A673 (cell line): ENCODE measurements at regions not wholly inside any gene's neighbourhood (a gene's known extent, or its start where the extent isn't known, plus 50 kb on each side); places are given as distances from the start of the nearest gene placed in this dataset.

Experiments used
- BruUV-seq: library from RNA; stranded (reverse); fragments of 400-500 nt; replicated peaks from 2 replicates; lab custom pipeline; 2021; lab: Mats Ljungman, UMichigan
- CTCF ChIA-PET: fragments of 300-600 bp; sonication (Branson Sonifier 250); formaldehyde crosslinking; loops from one replicate; lab custom pipeline; 2022; ENCODE audit warnings: antibody characterized with exemption; lab: Charles Lee
- POLR2A ChIA-PET: fragments of 300-600 bp; sonication (Branson Sonifier 250); formaldehyde crosslinking; loops from one replicate; lab custom pipeline; 2022; ENCODE audit warnings: antibody characterized with exemption; ENCODE audit not compliant: low non-redundant PET; lab: Charles Lee
- DNase-seq: peaks from one replicate; pipeline ENCODE4 v3.0.0-alpha.2; 2015; ENCODE audit warnings: low spot score
- H3K27ac ChIP-seq: fragments of 200-600 bp; sonication (generic); 2 replicates; pipeline ENCODE4 v1.5.1; 2016; ENCODE audit warnings: mixed run types, low read depth, mild to moderate bottlenecking, mixed read lengths, antibody characterized with exemption, low read length; ENCODE audit not compliant: poor library complexity, severe bottlenecking
- H3K27me3 ChIP-seq: fragments of 200-600 bp; sonication (generic); replicated peaks from 2 replicates; pipeline ENCODE4 v1.6.1; 2017; ENCODE audit warnings: mixed run types, low read depth, mild to moderate bottlenecking, mixed read lengths, antibody characterized with exemption, low read length; ENCODE audit not compliant: insufficient read depth, poor library complexity
- H3K36me3 ChIP-seq: fragments of 200-600 bp; sonication (generic); 2 replicates; pipeline ENCODE4 v1.6.1; 2016; ENCODE audit warnings: mixed run types, mild to moderate bottlenecking, mixed read lengths, antibody characterized with exemption, low read length; ENCODE audit not compliant: insufficient read depth, poor library complexity, severe bottlenecking
- H3K4me1 ChIP-seq: fragments of 200-600 bp; sonication (generic); 2 replicates; pipeline ENCODE4 v1.6.1; 2017; ENCODE audit warnings: mixed run types, mild to moderate bottlenecking, mixed read lengths, antibody characterized with exemption, low read length; ENCODE audit not compliant: insufficient read depth, poor library complexity, severe bottlenecking
- H3K4me3 ChIP-seq: fragments of 200-600 bp; sonication (generic); 2 replicates; pipeline ENCODE4 v1.5.1; 2016; ENCODE audit warnings: low read depth, mixed run types, mild to moderate bottlenecking, mixed read lengths, low read length; ENCODE audit not compliant: poor library complexity, severe bottlenecking
- H3K9me3 ChIP-seq: fragments of 200-600 bp; sonication (generic); 2 replicates; pipeline ENCODE4 v1.6.1; 2016; ENCODE audit warnings: mixed run types, low read depth, mild to moderate bottlenecking, mixed read lengths, antibody characterized with exemption, low read length; ENCODE audit not compliant: poor library complexity, severe bottlenecking
- CTCF ChIP-seq: fragments of 300-800, 200-600 bp; sonication (generic); conservative IDR thresholded peaks from 2 replicates; pipeline ENCODE4 v1.5.1; 2017; ENCODE audit warnings: low read depth, mild to moderate bottlenecking, antibody characterized with exemption, low read length, moderate library complexity, mixed read lengths
- EZH2 ChIP-seq: fragments of 200-600 bp; sonication (generic); IDR thresholded peaks from 2 replicates; pipeline ENCODE4 v1.6.1; 2017; ENCODE audit warnings: borderline replicate concordance, low read depth, mild to moderate bottlenecking, mixed read lengths, antibody characterized with exemption, low read length; ENCODE audit not compliant: poor library complexity, severe bottlenecking
- intact Hi-C: fragments of 100-400 bp; cut with micrococcal nuclease; formaldehyde crosslinking; loops from one replicate; pipeline ENCODE4 v1.10.0; 2022; ENCODE audit not compliant: unreplicated experiment

- Histone ChIP-seq H3K27ac (no peak overlapping the region), H3K4me3 (no peak overlapping the region), H3K36me3 (no peaks in the 10 kb centered on the region), H3K27me3 (no peaks in the 10 kb centered on the region), H3K4me1 (no peaks in the 10 kb centered on the region), H3K9me3 (no peaks in the 10 kb centered on the region)
- intact Hi-C loops, result no loop called here
- POLR2A ChIA-PET, result no interaction called here
- TF ChIP-seq CTCF (no peak), EZH2 (no peak)
- DNase-seq, result no peak
- CTCF ChIA-PET, result interaction anchor here (1.1 kb wide), 1 partner anchor 13 kb away, joined by 3 read pairs; no protein-coding TSS in a partner anchor
- BruUV-seq, result no TSS peak
Measured at GRCh38 chrX:148080593-148080992, 99.5 kb downstream of the FMR1NB start.

- no peaks in the 10 kb centered on the region for H3K9me3 ChIP-seq
- ChIA-PET POLR2A (no interaction called here), CTCF (no interaction called here)
- DNase-seq, result no peak
- no peaks in the 10 kb centered on the region for H3K36me3 ChIP-seq
- no peaks in the 10 kb centered on the region for H3K27me3 ChIP-seq
- no TSS peak for BruUV-seq
- no peak overlapping the region for H3K27ac ChIP-seq
- intact Hi-C loops, result no loop called here
- H3K4me1 ChIP-seq, result no peaks in the 10 kb centered on the region
- H3K4me3 ChIP-seq, result no peak overlapping the region
- TF ChIP-seq EZH2, result no peak
- no peak for TF ChIP-seq CTCF
Measured at GRCh38 chrX:148084611-148085010, 103.5 kb downstream of the FMR1NB start.

GRCh38 chrX:148120151-148120550 is 139.0 kb downstream of the FMR1NB start:
- Histone ChIP-seq H3K36me3 (no peaks in the 10 kb centered on the region), H3K27ac (no peak overlapping the region), H3K9me3 (no peaks in the 10 kb centered on the region), H3K27me3 (no peaks in the 10 kb centered on the region), H3K4me1 (no peaks in the 10 kb centered on the region), H3K4me3 (no peak overlapping the region)
- TF ChIP-seq CTCF (no peak), EZH2 (no peak)
- ChIA-PET CTCF (no interaction called here), POLR2A (no interaction called here)
- intact Hi-C loops, result no loop called here
- DNase-seq, result no peak
- no TSS peak for BruUV-seq
